Hepatocyte (in vitro differentiated cells): ENCODE measurements at regions not wholly inside any gene's neighbourhood (a gene's known extent, or its start where the extent isn't known, plus 50 kb on each side); places are given as distances from the start of the nearest gene placed in this dataset.

Experiments
- DNase-seq: peaks from one replicate; pipeline ENCODE4 v3.0.0-alpha.2; 2016; ENCODE audit warnings: low spot score
- H2AFZ ChIP-seq: fragments of 200-600 bp; sonication (generic); 2 replicates; pipeline ENCODE4 v1.6.0; 2016; ENCODE audit warnings: antibody characterized with exemption, mild to moderate bottlenecking
- H3K27ac ChIP-seq: fragments of 200-600 bp; sonication (generic); 2 replicates; pipeline ENCODE4 v1.5.1; 2016; ENCODE audit warnings: mild to moderate bottlenecking
- H3K27me3 ChIP-seq: fragments of 200-600 bp; sonication (generic); 2 replicates; pipeline ENCODE4 v1.6.1; 2016
- H3K36me3 ChIP-seq: fragments of 200-600 bp; sonication (generic); replicated peaks from 2 replicates; pipeline ENCODE4 v1.5.1; 2016; ENCODE audit warnings: low read depth; ENCODE audit not compliant: insufficient read depth
- H3K4me1 ChIP-seq: fragments of 200-600 bp; sonication (generic); 2 replicates; pipeline ENCODE4 v1.5.1; 2016; ENCODE audit warnings: mild to moderate bottlenecking, moderate library complexity; ENCODE audit not compliant: insufficient read depth
- H3K4me2 ChIP-seq: fragments of 200-600 bp; sonication (generic); 2 replicates; pipeline ENCODE4 v1.6.0; 2016
- H3K4me3 ChIP-seq: fragments of 200-600 bp; sonication (generic); 2 replicates; pipeline ENCODE4 v1.5.1; 2016; ENCODE audit warnings: mild to moderate bottlenecking
- H3K79me2 ChIP-seq: fragments of 200-600 bp; sonication (generic); 2 replicates; pipeline ENCODE4 v1.6.0; 2017; ENCODE audit warnings: mild to moderate bottlenecking
- H3K9me2 ChIP-seq: fragments of 200-600 bp; sonication (generic); replicated peaks from 2 replicates; pipeline ENCODE4 v1.6.0; 2017; ENCODE audit warnings: mild to moderate bottlenecking; ENCODE audit not compliant: insufficient read depth
- H3K9me3 ChIP-seq: fragments of 200-600 bp; sonication (generic); 2 replicates; pipeline ENCODE4 v1.5.1; 2016; ENCODE audit warnings: low read depth, mild to moderate bottlenecking
- H4K20me1 ChIP-seq: fragments of 200-600 bp; sonication (generic); 2 replicates; pipeline ENCODE4 v1.6.0; 2016; ENCODE audit warnings: mild to moderate bottlenecking; ENCODE audit not compliant: insufficient read depth, poor library complexity, severe bottlenecking
- EZH2 ChIP-seq: fragments of 200-600 bp; sonication (generic); IDR thresholded peaks from 2 replicates; pipeline ENCODE4 v1.6.1; 2016; ENCODE audit warnings: antibody characterized with exemption, mild to moderate bottlenecking, borderline replicate concordance
- EZH2phosphoT487 ChIP-seq: fragments of 200-600 bp; sonication (generic); IDR thresholded peaks from one replicate; pipeline ENCODE4 v1.6.1; 2018; ENCODE audit warnings: antibody characterized with exemption, mild to moderate bottlenecking, low read depth, moderate library complexity; ENCODE audit not compliant: unreplicated experiment, severe bottlenecking
- WGBS: methylation state at CpG from one replicate; pipeline ENCODE4 v1.1.6; 2016; ENCODE audit warnings: low lambda C conversion rate; ENCODE audit errors: missing lambda C conversion rate; 5-methylcytosine and 5-hydroxymethylcytosine counted together
- TF ChIP-seq, protein P1 (sequence below): fragments of 200-600 bp; sonication (generic); IDR thresholded peaks from 2 replicates; pipeline ENCODE4 v1.5.1; 2016; ENCODE audit warnings: antibody characterized with exemption, mild to moderate bottlenecking; ENCODE audit not compliant: poor library complexity

DNA sequence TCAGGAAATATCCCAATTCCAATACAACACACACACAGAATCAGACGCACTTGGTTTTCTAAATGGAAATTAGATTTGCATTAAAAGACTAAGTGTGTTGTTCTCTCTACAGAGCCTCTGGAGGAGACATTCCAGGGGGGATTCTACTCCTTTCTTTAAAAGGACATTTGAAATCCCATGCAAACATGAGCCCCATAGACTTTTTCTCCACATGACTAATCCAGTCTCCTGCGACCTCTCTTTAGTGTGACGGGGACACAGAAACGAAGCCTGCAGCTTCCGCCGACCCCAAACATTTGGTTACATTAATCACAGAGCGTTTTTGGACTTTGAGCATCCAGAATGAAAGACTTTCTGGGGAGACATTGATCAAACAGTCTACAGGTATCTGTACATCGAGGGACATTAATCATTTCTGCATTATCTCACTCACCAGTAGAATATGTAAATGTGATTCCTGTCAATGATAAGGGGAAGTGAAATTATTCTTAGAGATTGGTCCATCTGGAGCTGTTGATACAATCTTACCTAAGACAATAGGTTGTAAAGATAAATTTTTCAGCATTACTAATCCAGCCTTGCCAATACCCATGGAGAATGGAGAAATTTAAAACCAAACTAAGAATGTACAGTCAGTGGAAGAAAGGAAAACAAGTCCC, 103.4 kb upstream of the IRX3 start:
- 68% methylated on average over 8 of the region's 8 CpGs for WGBS
- no peaks in the 10 kb centered on the region for H3K79me2 ChIP-seq
- TF ChIP-seq EZH2 (no peak), EZH2phosphoT487 (no peak)
- TF ChIP-seq, protein P1, sequence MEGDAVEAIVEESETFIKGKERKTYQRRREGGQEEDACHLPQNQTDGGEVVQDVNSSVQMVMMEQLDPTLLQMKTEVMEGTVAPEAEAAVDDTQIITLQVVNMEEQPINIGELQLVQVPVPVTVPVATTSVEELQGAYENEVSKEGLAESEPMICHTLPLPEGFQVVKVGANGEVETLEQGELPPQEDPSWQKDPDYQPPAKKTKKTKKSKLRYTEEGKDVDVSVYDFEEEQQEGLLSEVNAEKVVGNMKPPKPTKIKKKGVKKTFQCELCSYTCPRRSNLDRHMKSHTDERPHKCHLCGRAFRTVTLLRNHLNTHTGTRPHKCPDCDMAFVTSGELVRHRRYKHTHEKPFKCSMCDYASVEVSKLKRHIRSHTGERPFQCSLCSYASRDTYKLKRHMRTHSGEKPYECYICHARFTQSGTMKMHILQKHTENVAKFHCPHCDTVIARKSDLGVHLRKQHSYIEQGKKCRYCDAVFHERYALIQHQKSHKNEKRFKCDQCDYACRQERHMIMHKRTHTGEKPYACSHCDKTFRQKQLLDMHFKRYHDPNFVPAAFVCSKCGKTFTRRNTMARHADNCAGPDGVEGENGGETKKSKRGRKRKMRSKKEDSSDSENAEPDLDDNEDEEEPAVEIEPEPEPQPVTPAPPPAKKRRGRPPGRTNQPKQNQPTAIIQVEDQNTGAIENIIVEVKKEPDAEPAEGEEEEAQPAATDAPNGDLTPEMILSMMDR: no peak
- no peaks in the 10 kb centered on the region for H3K27me3 ChIP-seq
- no peak overlapping the region for H3K4me3 ChIP-seq
- H4K20me1 ChIP-seq: no peaks in the 10 kb centered on the region
- no peak for DNase-seq
- no peaks in the 10 kb centered on the region for H3K9me2 ChIP-seq
- H3K9me3 ChIP-seq: no peaks in the 10 kb centered on the region
- H3K36me3 ChIP-seq: no peaks in the 10 kb centered on the region
- no peaks in the 10 kb centered on the region for H3K4me1 ChIP-seq
- no peak overlapping the region for H3K4me2 ChIP-seq
- no peak overlapping the region for H2AFZ ChIP-seq
- H3K27ac ChIP-seq: no peak overlapping the region

DNA sequence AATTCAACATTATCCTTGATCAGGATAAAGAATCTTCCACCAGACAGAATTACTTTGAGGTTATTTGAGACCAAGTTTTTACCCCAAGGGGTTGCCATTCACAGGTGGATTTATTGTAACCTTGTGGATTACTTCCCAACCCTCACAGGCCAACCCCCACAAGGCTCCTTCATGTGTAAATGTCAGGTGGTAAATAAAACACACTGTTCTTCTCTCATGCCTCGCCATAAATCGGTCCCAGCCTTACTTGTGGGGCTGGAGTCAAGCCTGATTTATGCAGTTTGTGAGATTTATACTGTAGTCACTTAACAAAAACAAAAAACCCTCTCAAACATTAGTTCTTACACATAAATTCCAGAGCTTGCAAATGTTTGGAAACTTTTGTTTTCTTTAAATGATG, 98.6 kb upstream of the IRX3 start:
- no peak overlapping the region for H3K27ac ChIP-seq
- H3K79me2 ChIP-seq: no peaks in the 10 kb centered on the region
- no peaks in the 10 kb centered on the region for H3K9me3 ChIP-seq
- no peak overlapping the region for H3K4me2 ChIP-seq
- H3K4me3 ChIP-seq: no peak overlapping the region
- no peaks in the 10 kb centered on the region for H3K4me1 ChIP-seq
- H4K20me1 ChIP-seq: no peaks in the 10 kb centered on the region
- H3K36me3 ChIP-seq: no peaks in the 10 kb centered on the region
- DNase-seq: no peak
- H2AFZ ChIP-seq: no peak overlapping the region
- H3K27me3 ChIP-seq: no peaks in the 10 kb centered on the region
- TF ChIP-seq EZH2 (no peak), EZH2phosphoT487 (no peak)
- TF ChIP-seq, protein P1: no peak
- whole genome bisulfite sequencing: 67% methylated on average over 2 of the region's 2 CpGs
- H3K9me2 ChIP-seq: no peaks in the 10 kb centered on the region

DNA sequence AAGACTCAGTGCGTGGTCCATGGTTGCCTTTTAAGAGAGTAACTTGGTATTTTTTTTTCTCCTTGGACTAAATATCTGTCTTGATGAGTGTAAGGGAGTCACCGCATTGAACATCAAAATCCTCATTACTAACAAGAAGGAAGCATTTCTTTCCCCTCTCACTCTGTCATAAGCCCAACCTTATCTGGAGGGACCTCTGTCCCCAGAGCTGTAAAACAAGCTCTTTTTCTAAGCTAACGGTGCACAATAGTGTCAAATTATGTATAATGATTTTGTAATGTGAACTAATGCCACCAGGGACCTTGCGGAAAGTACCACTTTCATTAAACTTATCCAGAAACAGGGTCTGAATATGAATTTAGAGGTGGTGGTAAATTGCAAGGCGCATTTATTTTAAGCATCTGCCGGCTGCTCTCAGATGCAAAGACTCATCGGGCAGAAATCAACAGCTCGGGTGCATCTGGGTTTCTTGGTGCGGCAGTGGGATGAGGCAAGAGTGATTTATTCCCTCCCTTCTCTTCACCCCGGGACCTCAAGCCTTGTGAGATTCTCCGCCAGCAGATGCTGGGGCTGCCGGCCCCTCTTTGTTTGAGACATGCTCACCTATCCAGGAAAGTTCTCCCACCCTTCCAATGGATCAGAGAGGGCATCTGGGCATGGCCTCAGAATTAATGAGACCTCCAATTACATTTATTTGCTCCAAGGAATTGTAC, 95.2 kb upstream of the IRX3 start:
- Histone ChIP-seq H3K4me1 (no peaks in the 10 kb centered on the region), H3K9me3 (no peaks in the 10 kb centered on the region), H3K9me2 (no peaks in the 10 kb centered on the region), H2AFZ (no peak overlapping the region), H3K27me3 (no peaks in the 10 kb centered on the region), H3K4me3 (no peak overlapping the region), H3K79me2 (no peaks in the 10 kb centered on the region), H4K20me1 (no peaks in the 10 kb centered on the region), H3K36me3 (no peaks in the 10 kb centered on the region), H3K27ac (no peak overlapping the region), H3K4me2 (no peak overlapping the region)
- WGBS: 85% methylated on average over 12 of the region's 12 CpGs
- TF ChIP-seq EZH2 (no peak), EZH2phosphoT487 (no peak)
- TF ChIP-seq, protein P1: no peak
- DNase-seq: no peak
